Activated B cell treated with CpG ODN at 0.5 μM for 24 hours (primary cell): ENCODE measurements at regions not wholly inside any gene's neighbourhood (a gene's known extent, or its start where the extent isn't known, plus 50 kb on each side); places are given as distances from the start of the nearest gene placed in this dataset.
A peak's percentile ranks its signal among the peaks of the same experiment; 100 is the strongest.

Experiments used
- ATAC-seq: fragments of 200-7000 bp; cut with Tn5 transposase; one replicate; pipeline ENCODE4 v1.10.0; 2021; ENCODE audit warnings: low read depth, mild to moderate bottlenecking, moderate library complexity
- CTCF ChIA-PET: fragments of 350-600 bp; sonication (Branson Sonifier 250); formaldehyde crosslinking; loops from one replicate; lab custom pipeline; 2021; ENCODE audit warnings: antibody characterized with exemption; lab: Charles Lee
- POLR2A ChIA-PET: fragments of 350-600 bp; sonication (Branson Sonifier 250); formaldehyde crosslinking; loops from one replicate; lab custom pipeline; 2021; ENCODE audit warnings: antibody characterized with exemption; lab: Charles Lee
- DNase-seq: peaks from one replicate; pipeline ENCODE4 v3.0.0; 2022
- H3K27ac Mint-ChIP-seq: one replicate; pipeline ENCODE4 v1.8.0; 2020; ENCODE audit warnings: mixed read lengths
- H3K27me3 Mint-ChIP-seq: one replicate; pipeline ENCODE4 v1.8.0; 2021; ENCODE audit warnings: mixed read lengths
- H3K36me3 Mint-ChIP-seq: one replicate; pipeline ENCODE4 v1.8.0; 2021; ENCODE audit warnings: low read depth, mixed read lengths
- H3K4me1 Mint-ChIP-seq: one replicate; pipeline ENCODE4 v1.8.0; 2021; ENCODE audit warnings: mixed read lengths
- H3K4me3 Mint-ChIP-seq: one replicate; pipeline ENCODE4 v1.8.0; 2020; ENCODE audit warnings: mild to moderate bottlenecking, mixed read lengths
- H3K9me3 Mint-ChIP-seq: one replicate; pipeline ENCODE4 v1.8.0; 2020; ENCODE audit warnings: mixed read lengths
- CTCF ChIP-seq: fragments of 200-600 bp; IDR thresholded peaks from one replicate; pipeline ENCODE4 v1.8.0; 2022; ENCODE audit warnings: antibody characterized with exemption, mild to moderate bottlenecking
- intact Hi-C: fragments of 100-400 bp; cut with micrococcal nuclease; formaldehyde crosslinking; loops from one replicate; pipeline ENCODE4 v1.15.1; 2024

- ChIA-PET POLR2A (no interaction called here), CTCF (interaction anchor here (0.6 to 3.4 kb wide), 10 partner anchors 10 to 1867 kb away, joined by 3 to 45 read pairs (median 4); no protein-coding TSS in a partner anchor)
- peak; percentile 51 for TF ChIP-seq CTCF
- Mint-ChIP-seq H3K9me3 (no peaks in the 10 kb centered on the region), H3K4me3 (no peak overlapping the region), H3K36me3 (no peaks in the 10 kb centered on the region), H3K27ac (no peak overlapping the region), H3K4me1 (peaks cover 46% of the 10 kb centered on the region), H3K27me3 (no peaks in the 10 kb centered on the region)
- ATAC-seq: no peak
- intact Hi-C loops: loop anchor here (1.0 to 2.0 kb wide), 2 partner anchors 301 to 437 kb away; no protein-coding TSS in a partner anchor
- DNase-seq: no peak
Measured at GRCh38 chr3:102235679-102236078, 199.1 kb upstream of the ZPLD1 start.

GRCh38 chr3:102237181-102237580 is 197.6 kb upstream of the ZPLD1 start:
- intact Hi-C loops: no loop called here
- H3K4me1 Mint-ChIP-seq: peaks cover 43% of the 10 kb centered on the region
- ATAC-seq (no peak), DNase-seq (no peak)
- no peak overlapping the region for H3K27ac Mint-ChIP-seq
- H3K36me3 Mint-ChIP-seq: no peaks in the 10 kb centered on the region
- H3K27me3 Mint-ChIP-seq: no peaks in the 10 kb centered on the region
- CTCF ChIA-PET: interaction anchor here (0.6 to 2.9 kb wide), 5 partner anchors 8 to 306 kb away, joined by 3 to 14 read pairs (median 4); no protein-coding TSS in a partner anchor
- POLR2A ChIA-PET: no interaction called here
- TF ChIP-seq CTCF: no peak
- no peaks in the 10 kb centered on the region for H3K9me3 Mint-ChIP-seq
- H3K4me3 Mint-ChIP-seq: no peak overlapping the region

GRCh38 chr3:102237838-102238237 is 197.0 kb upstream of the ZPLD1 start:
- Mint-ChIP-seq H3K27ac (no peak overlapping the region), H3K9me3 (no peaks in the 10 kb centered on the region), H3K36me3 (no peaks in the 10 kb centered on the region), H3K4me3 (no peak overlapping the region), H3K27me3 (no peaks in the 10 kb centered on the region), H3K4me1 (peaks cover 41% of the 10 kb centered on the region)
- ATAC-seq (no peak), DNase-seq (no peak)
- intact Hi-C loops: no loop called here
- TF ChIP-seq CTCF: no peak
- CTCF ChIA-PET: interaction anchor here (0.6 to 2.9 kb wide), 5 partner anchors 9 to 305 kb away, joined by 3 to 14 read pairs (median 4); no protein-coding TSS in a partner anchor
- POLR2A ChIA-PET: no interaction called here

GRCh38 chr3:102238362-102238761 is 196.5 kb upstream of the ZPLD1 start:
- ATAC-seq (no peak), DNase-seq (no peak)
- no peak for TF ChIP-seq CTCF
- POLR2A ChIA-PET: no interaction called here
- intact Hi-C loops: no loop called here
- Mint-ChIP-seq H3K27ac (no peak overlapping the region), H3K36me3 (no peaks in the 10 kb centered on the region), H3K27me3 (no peaks in the 10 kb centered on the region), H3K9me3 (no peaks in the 10 kb centered on the region), H3K4me1 (peaks cover 36% of the 10 kb centered on the region), H3K4me3 (no peak overlapping the region)
- CTCF ChIA-PET: interaction anchor here (1.0 to 2.9 kb wide), 5 partner anchors 9 to 436 kb away, joined by 3 to 14 read pairs (median 4); no protein-coding TSS in a partner anchor

GRCh38 chr3:102240720-102241119 is 194.1 kb upstream of the ZPLD1 start:
- Mint-ChIP-seq H3K36me3 (no peaks in the 10 kb centered on the region), H3K27me3 (no peaks in the 10 kb centered on the region), H3K27ac (no peak overlapping the region), H3K4me3 (no peak overlapping the region), H3K9me3 (no peaks in the 10 kb centered on the region), H3K4me1 (peaks cover 12% of the 10 kb centered on the region)
- intact Hi-C loops: no loop called here
- no peak for TF ChIP-seq CTCF
- CTCF ChIA-PET: interaction anchor here (3.6 kb wide), 1 partner anchor 11 kb away, joined by 13 read pairs; no protein-coding TSS in a partner anchor
- POLR2A ChIA-PET: no interaction called here
- ATAC-seq: no peak
- DNase-seq: no peak
